ENCODE measurements at regions not wholly inside any gene's neighbourhood (a gene's known extent, or its start where the extent isn't known, plus 50 kb on each side); places are given as distances from the start of the nearest gene placed in this dataset.
"Not testable (repeated sequence)": the region's sequence is repeated elsewhere in the genome, so short reads cannot be mapped to it uniquely, and the experiment has no call there.

- no peaks in the 10 kb centered on the region for H3K27me3 ChIP-seq (ENCODE audit: insufficient read depth, poor library complexity, severe bottlenecking)
- no peak overlapping the region for H3K27ac ChIP-seq (replicated peaks)
- TF ChIP-seq CTCF (IDR thresholded peaks at IDR 0.05; ENCODE audit: insufficient read depth, low read length) (no peak), POLR2AphosphoS5 (IDR thresholded peaks at IDR 0.05; ENCODE audit: low read depth) (no peak), REST (IDR thresholded peaks at IDR 0.05; ENCODE audit: insufficient replicate concordance, low read depth) (no peak), GABPA (IDR thresholded peaks at IDR 0.05; ENCODE audit: low read depth) (no peak), SPI1 (IDR thresholded peaks at IDR 0.05; ENCODE audit: borderline replicate concordance, low read depth) (no peak)
- no peak overlapping the region for H3K4me3 ChIP-seq (replicated peaks; ENCODE audit: insufficient read depth, low read length)
- no peak for DNase-seq (ENCODE audit: low read depth in 1 of 2, low spot score in 1 of 2)
Measured at GRCh38 chr6:86030875-86031274, 388.2 kb upstream of the SYNCRIP start.

GRCh38 chr6:86028776-86029175 lies 386.1 kb upstream of the SYNCRIP start:
- DNase-seq (ENCODE audit: low read depth in 1 of 2, low spot score in 1 of 2) = no peak
- Histone ChIP-seq H3K27me3 (ENCODE audit: insufficient read depth, poor library complexity, severe bottlenecking) (no peaks in the 10 kb centered on the region), H3K4me3 (replicated peaks; ENCODE audit: insufficient read depth, low read length) (no peak overlapping the region), H3K27ac (replicated peaks) (no peak overlapping the region)
- TF ChIP-seq REST (IDR thresholded peaks at IDR 0.05; ENCODE audit: insufficient replicate concordance, low read depth) (no peak), GABPA (IDR thresholded peaks at IDR 0.05; ENCODE audit: low read depth) (no peak), CTCF (IDR thresholded peaks at IDR 0.05; ENCODE audit: insufficient read depth, low read length) (no peak), POLR2AphosphoS5 (IDR thresholded peaks at IDR 0.05; ENCODE audit: low read depth) (no peak), SPI1 (IDR thresholded peaks at IDR 0.05; ENCODE audit: borderline replicate concordance, low read depth) (no peak)

GRCh38 chr6:86026890-86027289 lies 384.2 kb upstream of the SYNCRIP start:
- not testable (repeated sequence) for DNase-seq (ENCODE audit: low read depth in 1 of 2, low spot score in 1 of 2); H3K4me3 ChIP-seq (replicated peaks; ENCODE audit: insufficient read depth, low read length); H3K27ac ChIP-seq (replicated peaks); H3K27me3 ChIP-seq (ENCODE audit: insufficient read depth, poor library complexity, severe bottlenecking)

GRCh38 chr6:86017236-86017635 lies 374.6 kb upstream of the SYNCRIP start:
- no peak for TF ChIP-seq POLR2AphosphoS5 (IDR thresholded peaks at IDR 0.05; ENCODE audit: low read depth)
- no peak for DNase-seq (ENCODE audit: low read depth in 1 of 2, low spot score in 1 of 2)
- no peak overlapping the region for H3K27ac ChIP-seq (replicated peaks)
- no peak overlapping the region for H3K4me3 ChIP-seq (replicated peaks; ENCODE audit: insufficient read depth, low read length)
- no peaks in the 10 kb centered on the region for H3K27me3 ChIP-seq (ENCODE audit: insufficient read depth, poor library complexity, severe bottlenecking)

- TF ChIP-seq CTCF (IDR thresholded peaks at IDR 0.05; ENCODE audit: insufficient read depth, low read length) (no peak), GABPA (IDR thresholded peaks at IDR 0.05; ENCODE audit: low read depth) (no peak), SPI1 (IDR thresholded peaks at IDR 0.05; ENCODE audit: borderline replicate concordance, low read depth) (no peak), REST (IDR thresholded peaks at IDR 0.05; ENCODE audit: insufficient replicate concordance, low read depth) (no peak), POLR2AphosphoS5 (IDR thresholded peaks at IDR 0.05; ENCODE audit: low read depth) (no peak)
- DNase-seq (ENCODE audit: low read depth in 1 of 2, low spot score in 1 of 2) = no peak
- Histone ChIP-seq H3K4me3 (replicated peaks; ENCODE audit: insufficient read depth, low read length) (no peak overlapping the region), H3K27ac (replicated peaks) (no peak overlapping the region), H3K27me3 (ENCODE audit: insufficient read depth, poor library complexity, severe bottlenecking) (no peaks in the 10 kb centered on the region)
Measured at GRCh38 chr6:86016567-86016966, 373.9 kb upstream of the SYNCRIP start.
